ENCODE measurements at regions not wholly inside any gene's neighbourhood (a gene's known extent, or its start where the extent isn't known, plus 50 kb on each side); places are given as distances from the start of the nearest gene placed in this dataset.

DNA sequence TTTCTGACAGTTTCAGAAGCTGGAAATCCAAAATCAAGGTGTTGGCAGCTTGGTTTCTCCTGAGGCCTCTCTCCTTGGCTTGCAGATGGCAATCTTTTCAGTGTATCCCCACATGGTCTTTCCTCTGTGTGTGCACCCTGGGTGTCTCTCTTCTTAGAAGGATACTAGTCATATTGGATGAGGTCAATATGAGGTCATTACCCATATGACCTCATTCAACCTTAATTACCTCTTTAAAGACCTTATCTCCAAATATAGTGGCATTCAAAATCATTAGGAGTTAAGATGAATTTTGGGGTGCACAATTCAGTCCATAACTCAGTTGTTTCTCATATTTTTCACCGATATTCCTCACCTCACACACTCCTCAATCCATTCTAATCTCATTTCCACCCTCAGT, 92.4 kb upstream of the TGM3 start:
- CTCF ChIA-PET: no interaction called here
- DNase-seq (no peak), ATAC-seq (no peak)
- POLR2A ChIA-PET: no interaction called here
- intact Hi-C loops (cut with DNase I, micrococcal nuclease): no loop called here
- Mint-ChIP-seq H3K27ac (no peak overlapping the region), H3K9me3 (ENCODE audit: low read depth) (no peaks in the 10 kb centered on the region), H3K36me3 (ENCODE audit: low read depth) (no peaks in the 10 kb centered on the region), H3K27me3 (no peaks in the 10 kb centered on the region), H3K4me3 (no peak overlapping the region), H3K4me1 (peaks cover 4% of the 10 kb centered on the region)

DNA sequence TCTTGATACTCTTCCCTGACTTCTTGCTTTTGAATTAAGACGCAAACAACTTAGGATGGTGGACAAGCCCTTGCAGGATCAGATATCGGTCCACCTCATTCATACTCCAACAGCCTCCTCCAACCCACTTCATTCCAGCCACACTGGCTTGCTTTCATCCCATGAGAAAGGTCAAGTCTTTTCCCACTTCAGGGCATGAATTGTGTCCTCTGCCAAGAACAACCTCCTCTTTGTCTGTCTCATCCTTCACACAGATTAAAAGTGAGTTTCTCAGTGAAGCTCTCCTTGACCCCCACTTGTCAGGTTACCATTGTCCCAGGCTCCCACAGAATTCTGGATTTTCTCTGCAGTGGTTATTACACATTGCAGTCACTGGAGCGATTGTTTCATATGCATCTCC, 91.8 kb upstream of the TGM3 start:
- POLR2A ChIA-PET: no interaction called here
- intact Hi-C loops (cut with DNase I, micrococcal nuclease): no loop called here
- DNase-seq: no peak
- no peaks in the 10 kb centered on the region for H3K36me3 Mint-ChIP-seq (ENCODE audit: low read depth)
- H3K27me3 Mint-ChIP-seq: no peaks in the 10 kb centered on the region
- no peak overlapping the region for H3K27ac Mint-ChIP-seq
- CTCF ChIA-PET: no interaction called here
- ATAC-seq: no peak
- peaks cover 8% of the 10 kb centered on the region for H3K4me1 Mint-ChIP-seq
- H3K9me3 Mint-ChIP-seq (ENCODE audit: low read depth): no peaks in the 10 kb centered on the region
- no peak overlapping the region for H3K4me3 Mint-ChIP-seq

DNA sequence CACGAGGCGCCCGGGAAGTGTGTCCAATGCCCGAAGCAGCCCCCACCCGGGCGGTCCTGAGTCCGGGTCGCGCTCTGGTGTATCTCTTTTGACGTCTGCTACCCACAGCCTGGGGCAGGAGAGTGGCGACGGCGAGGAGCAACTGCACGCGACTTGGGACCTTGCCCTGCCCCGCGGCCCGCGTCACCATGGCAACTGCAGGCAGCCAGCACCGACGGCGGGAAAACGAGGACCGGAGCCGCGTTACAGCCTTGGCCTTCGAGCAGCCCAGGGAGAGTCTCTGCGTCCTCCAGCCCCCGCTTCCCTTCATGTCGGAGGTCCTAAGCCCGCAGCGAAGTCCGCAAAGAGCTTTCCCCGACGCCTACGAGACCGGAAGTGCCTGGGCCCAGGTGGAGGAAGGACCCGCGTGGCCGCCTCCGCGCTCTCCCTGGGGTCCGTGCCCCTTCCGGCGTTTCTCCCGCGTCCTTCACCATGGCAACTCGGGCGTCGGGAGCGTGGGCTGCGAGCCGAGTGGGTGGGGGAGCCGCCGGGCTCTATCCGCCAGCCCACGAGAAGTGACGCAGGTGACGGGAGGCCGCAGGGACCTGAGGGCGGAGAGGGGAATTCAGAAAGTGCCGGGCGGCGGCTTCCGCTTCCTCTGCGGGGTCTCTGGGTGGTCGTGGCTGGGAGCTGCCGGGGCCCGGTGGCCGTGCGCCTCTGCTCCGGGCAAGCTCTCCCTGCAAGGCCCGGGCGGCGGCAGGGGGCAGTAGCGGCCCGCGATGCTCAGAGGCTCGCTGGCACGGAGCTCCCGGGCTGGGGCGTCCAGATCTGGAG, 88.6 kb upstream of the TGM3 start:
- Mint-ChIP-seq H3K4me3 (peak overlapping the region; percentile 67), H3K27me3 (no peaks in the 10 kb centered on the region), H3K27ac (peak overlapping the region; percentile 24), H3K9me3 (ENCODE audit: low read depth) (no peaks in the 10 kb centered on the region), H3K4me1 (peaks cover 9% of the 10 kb centered on the region), H3K36me3 (ENCODE audit: low read depth) (no peaks in the 10 kb centered on the region)
- DNase-seq (peak; percentile 85), ATAC-seq (peak; percentile 77)
- CTCF ChIA-PET: interaction anchor here (0.5 to 2.3 kb wide), 16 partner anchors 10 to 632 kb away, joined by 3 to 16 read pairs (median 4); no protein-coding TSS in a partner anchor
- POLR2A ChIA-PET: interaction anchor here (0.6 to 0.8 kb wide), 3 partner anchors 11 to 445 kb away, joined by 3 to 4 read pairs (median 3); no protein-coding TSS in a partner anchor
- intact Hi-C loops (cut with DNase I, micrococcal nuclease): loop anchor here (1.0 to 5.0 kb wide), 8 partner anchors 90 to 455 kb away; partner anchors contain the start of gene IDH3B (in 1 of the 2)

DNA sequence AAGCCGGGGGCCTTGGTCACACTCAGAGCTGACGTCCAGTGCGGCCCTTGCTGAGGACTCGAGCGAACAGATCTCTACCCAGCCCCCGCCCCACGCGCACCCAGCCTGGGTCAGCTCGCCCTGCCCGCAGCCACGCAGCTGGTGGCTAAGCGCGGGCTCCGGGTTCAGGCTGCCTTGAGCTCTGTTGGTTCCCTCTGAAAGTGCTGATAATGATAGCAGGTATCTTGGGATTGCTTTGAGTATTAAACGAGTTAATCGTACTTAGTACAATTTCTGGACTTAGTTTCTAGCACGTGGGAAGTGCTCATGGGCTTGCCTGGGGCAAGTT, 88.1 kb upstream of the TGM3 start:
- Mint-ChIP-seq H3K4me1 (peaks cover 9% of the 10 kb centered on the region), H3K27ac (peak overlapping the region; percentile 20), H3K4me3 (peak overlapping the region; percentile 67), H3K27me3 (no peaks in the 10 kb centered on the region), H3K9me3 (ENCODE audit: low read depth) (no peaks in the 10 kb centered on the region), H3K36me3 (ENCODE audit: low read depth) (no peaks in the 10 kb centered on the region)
- ChIA-PET POLR2A (interaction anchor here (0.6 to 1.0 kb wide), 4 partner anchors 10 to 444 kb away, joined by 3 to 4 read pairs (median 4); no protein-coding TSS in a partner anchor), CTCF (interaction anchor here (0.7 to 2.3 kb wide), 16 partner anchors 10 to 631 kb away, joined by 3 to 16 read pairs (median 4); no protein-coding TSS in a partner anchor)
- no peak for DNase-seq
- intact Hi-C loops (cut with DNase I, micrococcal nuclease): loop anchor here (1.0 to 5.0 kb wide), 8 partner anchors 90 to 455 kb away; partner anchors contain the start of gene IDH3B (in 1 of the 2)
- ATAC-seq: no peak

DNA sequence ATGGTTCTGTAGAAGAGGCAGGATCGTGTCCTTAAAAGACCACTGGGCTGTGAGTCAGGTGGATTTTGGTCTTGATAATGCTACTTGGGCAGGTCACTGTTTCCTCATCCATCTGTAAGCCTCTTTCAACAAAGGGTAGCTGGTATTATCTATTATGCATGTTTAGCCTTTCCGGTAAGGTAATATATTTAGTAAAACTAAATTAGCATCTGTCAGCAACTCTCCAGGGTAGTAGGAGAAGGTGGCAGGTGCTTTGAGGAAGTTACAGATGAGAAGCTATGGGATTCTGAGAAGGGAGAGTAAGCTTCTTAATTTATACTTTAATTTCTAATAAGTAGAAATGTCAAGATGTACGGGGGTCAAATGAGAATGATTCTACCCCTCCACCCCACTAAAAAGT, 86.9 kb upstream of the TGM3 start:
- Mint-ChIP-seq H3K9me3 (ENCODE audit: low read depth) (no peaks in the 10 kb centered on the region), H3K27ac (no peak overlapping the region), H3K4me3 (no peak overlapping the region), H3K27me3 (no peaks in the 10 kb centered on the region), H3K36me3 (ENCODE audit: low read depth) (no peaks in the 10 kb centered on the region), H3K4me1 (peaks cover 9% of the 10 kb centered on the region)
- POLR2A ChIA-PET: no interaction called here
- CTCF ChIA-PET: interaction anchor here (0.6 to 2.3 kb wide), 10 partner anchors 9 to 927 kb away, joined by 3 to 16 read pairs (median 4); no protein-coding TSS in a partner anchor
- no peak for DNase-seq
- ATAC-seq: no peak
- intact Hi-C loops (cut with DNase I, micrococcal nuclease): loop anchor here in 1 of 2 experiments (5.0 kb wide), 2 partner anchors 92 to 453 kb away; partner anchors contain the start of gene IDH3B

DNA sequence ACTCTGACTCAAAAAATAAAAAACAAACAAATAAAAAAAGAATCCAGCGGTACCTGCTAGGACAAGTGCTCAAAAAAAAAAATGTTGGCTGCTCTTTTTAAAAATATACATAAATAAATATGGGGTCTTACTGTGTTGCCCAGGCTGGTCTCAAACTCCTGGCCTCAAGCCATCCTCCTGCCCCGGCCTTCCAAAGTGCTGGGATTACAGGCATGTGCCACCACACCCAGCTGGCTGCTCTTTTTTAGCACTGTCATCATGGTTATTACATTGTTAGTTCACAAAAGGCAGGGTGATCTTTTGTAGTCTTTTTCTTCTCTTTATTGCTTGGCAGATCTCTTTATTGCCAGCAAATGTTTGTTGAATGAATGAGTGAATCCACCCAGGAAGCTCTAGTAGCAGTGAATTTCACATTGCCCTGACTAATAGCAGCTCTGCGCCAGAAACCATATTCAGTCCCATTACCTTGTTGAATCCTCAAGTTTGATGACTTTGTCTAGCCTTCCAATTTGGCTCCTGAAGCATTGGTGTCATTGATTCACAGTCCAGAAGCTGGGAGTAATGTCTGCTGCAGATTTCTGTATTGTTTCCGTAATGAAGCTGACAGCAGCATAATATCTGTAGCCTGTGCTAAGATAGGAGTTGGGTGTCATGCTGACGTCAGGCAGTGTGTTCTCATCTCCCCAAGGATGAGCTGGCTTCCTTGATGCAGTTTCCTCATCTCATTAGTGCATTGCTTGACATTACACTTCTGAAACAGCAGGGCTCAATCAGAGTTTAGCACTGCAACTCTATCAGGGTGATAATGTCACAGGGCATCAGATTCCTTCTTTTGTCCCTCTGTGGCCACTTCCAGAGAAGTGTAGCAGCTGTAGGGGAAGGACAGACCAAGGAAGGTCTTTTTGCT, 84.9 kb upstream of the TGM3 start:
- ATAC-seq (peak; percentile 33), DNase-seq (peak; percentile 15)
- Mint-ChIP-seq H3K27me3 (no peaks in the 10 kb centered on the region), H3K27ac (no peak overlapping the region), H3K4me1 (peaks cover 5% of the 10 kb centered on the region), H3K4me3 (no peak overlapping the region), H3K9me3 (ENCODE audit: low read depth) (no peaks in the 10 kb centered on the region), H3K36me3 (ENCODE audit: low read depth) (no peaks in the 10 kb centered on the region)
- POLR2A ChIA-PET: interaction anchor here (0.7 kb wide), 1 partner anchor 235 kb away, joined by 9 read pairs; no protein-coding TSS in a partner anchor
- intact Hi-C loops (cut with DNase I, micrococcal nuclease): no loop called here
- CTCF ChIA-PET: interaction anchor here (0.6 kb wide), 1 partner anchor 875 kb away, joined by 3 read pairs; no protein-coding TSS in a partner anchor

DNA sequence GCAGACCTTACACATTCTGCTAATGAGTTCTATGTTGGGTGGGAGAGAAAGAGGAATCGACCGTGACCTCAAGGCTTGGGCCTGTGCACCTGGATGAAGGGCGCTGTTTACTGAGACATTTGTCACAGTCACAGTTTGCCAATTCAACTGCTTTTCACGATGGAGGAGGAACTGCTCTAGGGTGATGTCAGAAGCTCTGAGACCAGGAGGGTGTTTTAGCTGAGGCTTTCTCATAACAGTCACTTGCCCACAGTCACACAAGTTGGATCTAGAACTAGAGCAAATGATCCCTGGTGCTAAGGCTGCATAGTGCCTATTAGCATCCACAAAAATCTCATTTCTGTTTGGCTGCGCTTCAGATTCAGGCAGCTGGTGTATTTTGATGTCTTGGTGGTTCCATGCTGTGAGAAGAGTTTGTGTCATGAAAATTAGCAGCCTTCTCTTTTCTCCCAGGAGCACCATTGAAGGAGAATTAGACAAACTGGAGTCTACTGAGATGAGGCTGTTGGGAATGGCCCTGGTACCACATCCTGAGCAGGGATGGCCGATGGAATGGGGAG, 83.3 kb upstream of the TGM3 start:
- intact Hi-C loops (cut with DNase I, micrococcal nuclease): no loop called here
- Mint-ChIP-seq H3K36me3 (ENCODE audit: low read depth) (no peaks in the 10 kb centered on the region), H3K27ac (no peak overlapping the region), H3K9me3 (ENCODE audit: low read depth) (no peaks in the 10 kb centered on the region), H3K4me1 (peaks cover 5% of the 10 kb centered on the region), H3K27me3 (no peaks in the 10 kb centered on the region), H3K4me3 (no peak overlapping the region)
- CTCF ChIA-PET: no interaction called here
- ATAC-seq (no peak), DNase-seq (no peak)
- POLR2A ChIA-PET: no interaction called here

DNA sequence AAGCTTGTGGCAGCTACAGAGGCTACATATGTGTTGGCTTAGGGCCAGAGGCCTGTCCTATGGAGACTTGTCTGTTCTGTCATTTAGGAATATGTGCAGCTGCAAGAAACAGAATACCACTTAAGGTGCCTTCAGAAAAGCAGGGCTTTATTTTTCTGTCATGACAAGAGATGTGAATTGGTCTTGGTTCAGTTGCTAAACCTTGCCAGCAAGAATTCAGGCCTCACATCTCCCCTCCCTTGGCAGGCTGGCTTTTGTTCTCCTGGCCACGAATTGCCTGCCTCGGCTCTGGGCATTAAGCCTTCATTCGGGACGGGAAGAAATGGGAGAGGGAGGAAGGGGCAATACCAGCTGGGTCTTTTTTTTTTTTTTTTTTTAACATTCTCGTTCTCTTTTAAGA, 82.4 kb upstream of the TGM3 start:
- no peak for DNase-seq
- no peak for ATAC-seq
- peaks cover 10% of the 10 kb centered on the region for H3K4me1 Mint-ChIP-seq
- ChIA-PET POLR2A (no interaction called here), CTCF (no interaction called here)
- no peaks in the 10 kb centered on the region for H3K27me3 Mint-ChIP-seq
- no peaks in the 10 kb centered on the region for H3K9me3 Mint-ChIP-seq (ENCODE audit: low read depth)
- H3K36me3 Mint-ChIP-seq (ENCODE audit: low read depth): no peaks in the 10 kb centered on the region
- intact Hi-C loops (cut with DNase I, micrococcal nuclease): no loop called here
- no peak overlapping the region for H3K27ac Mint-ChIP-seq
- H3K4me3 Mint-ChIP-seq: no peak overlapping the region

DNA sequence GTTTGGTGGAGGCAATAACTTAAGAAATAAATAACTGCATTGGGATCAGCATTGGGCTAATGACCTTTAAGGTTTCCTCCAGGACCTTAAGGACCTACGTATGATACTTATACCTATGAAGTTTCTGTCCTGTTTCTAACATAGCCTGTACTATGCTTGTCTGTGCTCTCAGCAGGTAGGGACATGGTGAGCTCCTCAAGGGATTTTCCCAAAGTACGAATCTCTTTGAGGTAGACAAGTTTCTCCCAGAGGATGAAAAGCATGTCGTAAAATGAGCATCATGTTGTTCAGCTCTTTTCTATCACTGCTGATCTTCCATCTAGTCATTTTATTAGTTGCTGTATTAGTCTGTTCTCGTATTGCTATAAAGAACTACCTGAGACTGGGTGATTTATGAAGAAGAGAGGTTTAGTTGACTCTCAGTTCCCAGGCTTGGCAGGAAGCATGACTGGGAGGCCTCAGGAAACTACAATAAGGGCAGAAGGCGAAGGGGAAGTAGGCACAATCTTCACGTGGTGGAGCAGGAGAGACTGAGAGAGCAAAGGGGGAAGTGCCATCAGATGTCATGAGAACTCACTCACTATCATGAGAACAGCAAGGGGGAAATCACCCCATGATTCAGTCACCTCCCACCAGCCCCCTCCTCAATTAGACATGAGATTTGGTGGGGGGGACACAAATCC, 77.8 kb upstream of the TGM3 start:
- Mint-ChIP-seq H3K9me3 (ENCODE audit: low read depth) (peaks cover 3% of the 10 kb centered on the region), H3K36me3 (ENCODE audit: low read depth) (no peaks in the 10 kb centered on the region), H3K27me3 (no peaks in the 10 kb centered on the region), H3K27ac (no peak overlapping the region), H3K4me1 (peaks cover 13% of the 10 kb centered on the region), H3K4me3 (no peak overlapping the region)
- ChIA-PET POLR2A (interaction anchor here (0.9 kb wide), 1 partner anchor 10 kb away, joined by 3 read pairs; no protein-coding TSS in a partner anchor), CTCF (interaction anchor here (1.0 to 2.9 kb wide), 2 partner anchors 10 to 11 kb away, joined by 4 to 9 read pairs; no protein-coding TSS in a partner anchor)
- ATAC-seq (peak; percentile 93), DNase-seq (peak; percentile 50)
- intact Hi-C loops (cut with DNase I, micrococcal nuclease): no loop called here

DNA sequence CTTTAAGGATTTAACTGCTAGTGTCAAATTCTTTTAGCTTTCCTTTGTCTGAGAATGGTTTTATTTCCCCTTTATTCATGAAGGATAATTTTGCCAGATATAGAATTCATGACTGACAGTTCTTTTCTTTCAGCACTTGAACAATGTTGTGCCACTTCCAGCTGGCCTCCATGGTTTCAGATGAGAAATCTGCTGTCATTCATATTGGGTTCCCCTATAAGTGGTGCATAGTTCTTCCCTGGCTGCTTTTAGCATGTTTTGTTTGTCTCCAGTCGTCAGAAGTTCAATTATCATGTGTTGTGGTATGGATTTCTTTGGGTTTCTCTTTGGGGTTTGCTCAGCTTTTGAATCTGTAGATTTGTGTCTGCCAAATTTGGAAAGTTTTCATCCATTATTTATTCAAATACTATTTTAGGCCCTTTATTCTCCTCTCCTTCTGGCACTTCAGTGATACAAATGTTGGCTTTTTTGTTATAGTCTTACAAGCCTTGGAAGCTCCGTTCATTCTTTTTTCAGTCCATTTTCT, 76.3 kb upstream of the TGM3 start:
- Mint-ChIP-seq H3K27me3 (no peaks in the 10 kb centered on the region), H3K4me1 (peaks cover 13% of the 10 kb centered on the region), H3K27ac (no peak overlapping the region), H3K4me3 (no peak overlapping the region), H3K36me3 (ENCODE audit: low read depth) (no peaks in the 10 kb centered on the region), H3K9me3 (ENCODE audit: low read depth) (peaks cover 3% of the 10 kb centered on the region)
- ChIA-PET POLR2A (no interaction called here), CTCF (interaction anchor here (0.7 to 2.9 kb wide), 2 partner anchors 12 to 117 kb away, joined by 3 to 9 read pairs; no protein-coding TSS in a partner anchor)
- DNase-seq: no peak
- ATAC-seq: no peak
- intact Hi-C loops (cut with DNase I, micrococcal nuclease): no loop called here
